ENCODE measurements at regions not wholly inside any gene's neighbourhood (a gene's known extent, or its start where the extent isn't known, plus 50 kb on each side); places are given as distances from the start of the nearest gene placed in this dataset.
"Not testable (repeated sequence)": the region's sequence is repeated elsewhere in the genome, so short reads cannot be mapped to it uniquely, and the experiment has no call there.

GRCh38 chr5:124045412-124045811, 533.4 kb downstream of the CSNK1G3 start:
- no peak for DNase-seq

- DNase-seq: no peak
These were observed 532.6 kb downstream of the CSNK1G3 start for GRCh38 chr5:124044613-124045012.

GRCh38 chr5:124043456-124043855, 531.5 kb downstream of the CSNK1G3 start:
- DNase-seq: no peak

GRCh38 chr5:124040799-124041198, 528.8 kb downstream of the CSNK1G3 start:
- DNase-seq: no peak

GRCh38 chr5:124039410-124039809, 527.4 kb downstream of the CSNK1G3 start:
- DNase-seq: no peak

- DNase-seq: no peak
These were observed 524.8 kb downstream of the CSNK1G3 start for GRCh38 chr5:124036786-124037185.

- DNase-seq: no peak
These were observed 523.0 kb downstream of the CSNK1G3 start for GRCh38 chr5:124034963-124035362.

- DNase-seq: no peak
These were observed 522.2 kb downstream of the CSNK1G3 start for GRCh38 chr5:124034083-124034700.

GRCh38 chr5:124030043-124030491, 518.1 kb downstream of the CSNK1G3 start:
- DNase-seq: no peak

- no peak for DNase-seq
These were observed 515.5 kb downstream of the CSNK1G3 start for GRCh38 chr5:124027441-124027840.

- DNase-seq: no peak
These were observed 513.4 kb downstream of the CSNK1G3 start for GRCh38 chr5:124025306-124025845.

GRCh38 chr5:124022966-124023365, 511.0 kb downstream of the CSNK1G3 start:
- DNase-seq: no peak

- no peak for DNase-seq
These were observed 509.8 kb downstream of the CSNK1G3 start for GRCh38 chr5:124021776-124022175.

GRCh38 chr5:124021066-124021641, 509.2 kb downstream of the CSNK1G3 start:
- DNase-seq: no peak

GRCh38 chr5:124017321-124017720, 505.3 kb downstream of the CSNK1G3 start:
- DNase-seq: not testable (repeated sequence)

- DNase-seq: no peak
These were observed 495.9 kb downstream of the CSNK1G3 start for GRCh38 chr5:124007675-124008398.

GRCh38 chr5:124001036-124001615, 489.1 kb downstream of the CSNK1G3 start:
- DNase-seq: no peak

- DNase-seq: no peak
These were observed 488.6 kb downstream of the CSNK1G3 start for GRCh38 chr5:124000538-124000937.

- DNase-seq: no peak
These were observed 485.7 kb downstream of the CSNK1G3 start for GRCh38 chr5:123997462-123998215.

GRCh38 chr5:123997064-123997461, 485.1 kb downstream of the CSNK1G3 start:
- no peak for DNase-seq

GRCh38 chr5:123992641-123993040, 480.7 kb downstream of the CSNK1G3 start:
- DNase-seq: no peak

GRCh38 chr5:123987956-123988355, 476.0 kb downstream of the CSNK1G3 start:
- no peak for DNase-seq

Data from right forelimb (tissue), 1 donor.